ENCODE measurements at regions not wholly inside any gene's neighbourhood (a gene's known extent, or its start where the extent isn't known, plus 50 kb on each side); places are given as distances from the start of the nearest gene placed in this dataset.
A peak's percentile ranks its signal among the peaks of the same experiment; 100 is the strongest.

GRCh38 chr4:110860125-110860524, 237.2 kb upstream of the PITX2 start:
- no peak for TF ChIP-seq CTCF (conservative IDR thresholded peaks at IDR 0.05; ENCODE audit: low read depth, low read length)
- no peak for DNase-seq (ENCODE audit: low read depth)
- H3K4me3 ChIP-seq (ENCODE audit: low read depth, low read length), result no peak overlapping the region

- TF ChIP-seq CTCF (conservative IDR thresholded peaks at IDR 0.05; ENCODE audit: low read depth, low read length), result no peak
- DNase-seq (ENCODE audit: low read depth), result no peak
- H3K4me3 ChIP-seq (ENCODE audit: low read depth, low read length), result no peak overlapping the region
Measured at GRCh38 chr4:110860901-110861300, 238.0 kb upstream of the PITX2 start.

- H3K4me3 ChIP-seq (ENCODE audit: low read depth, low read length), result no peak overlapping the region
- TF ChIP-seq CTCF (conservative IDR thresholded peaks at IDR 0.05; ENCODE audit: low read depth, low read length), result no peak
- peak; percentile 73 for DNase-seq (ENCODE audit: low read depth)
Measured at GRCh38 chr4:110865611-110866259, 242.9 kb upstream of the PITX2 start.

GRCh38 chr4:110867251-110867960, 244.5 kb upstream of the PITX2 start:
- TF ChIP-seq CTCF (conservative IDR thresholded peaks at IDR 0.05; ENCODE audit: low read depth, low read length), result no peak
- no peak overlapping the region for H3K4me3 ChIP-seq (ENCODE audit: low read depth, low read length)
- DNase-seq (ENCODE audit: low read depth), result no peak

DNA sequence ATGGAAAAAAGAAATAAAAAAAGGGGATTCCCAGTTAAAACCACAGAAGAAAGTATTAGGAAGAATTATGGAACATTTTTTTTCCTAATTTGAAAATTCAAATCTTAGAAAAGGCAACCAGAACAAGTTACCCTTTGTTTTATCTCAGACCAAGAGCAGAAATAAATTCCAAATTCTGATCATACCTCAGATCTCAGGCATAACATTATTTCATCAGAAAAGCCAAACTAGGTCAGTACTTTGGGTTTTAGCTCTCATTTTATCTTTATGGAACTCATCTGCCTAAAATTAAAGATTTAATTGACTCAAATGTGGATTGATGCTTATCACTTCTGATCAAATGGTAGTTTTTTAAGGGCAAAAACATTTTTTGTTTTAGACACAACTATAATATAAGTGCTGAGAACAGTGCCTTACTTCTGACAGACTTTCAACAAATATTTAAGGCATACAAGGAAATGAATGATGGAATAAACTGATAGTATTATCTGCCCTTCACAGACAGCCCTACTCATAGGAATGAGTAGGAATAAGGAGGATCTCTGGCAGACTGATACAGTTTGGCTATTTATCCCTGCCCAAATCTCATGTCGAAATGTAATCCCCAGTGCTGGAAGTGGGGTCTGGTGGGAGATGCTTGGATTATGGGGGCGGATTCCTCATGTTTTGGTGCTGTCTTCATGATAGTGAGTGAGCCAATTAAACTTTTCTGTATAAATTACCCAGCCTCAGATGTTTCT, 245.3 kb upstream of the PITX2 start:
- no peak for DNase-seq (ENCODE audit: low read depth)
- H3K4me3 ChIP-seq (ENCODE audit: low read depth, low read length), result no peak overlapping the region
- TF ChIP-seq CTCF (conservative IDR thresholded peaks at IDR 0.05; ENCODE audit: low read depth, low read length), result no peak

- no peak for DNase-seq (ENCODE audit: low read depth)
- no peak overlapping the region for H3K4me3 ChIP-seq (ENCODE audit: low read depth, low read length)
- TF ChIP-seq CTCF (conservative IDR thresholded peaks at IDR 0.05; ENCODE audit: low read depth, low read length), result no peak
Measured at GRCh38 chr4:110869114-110869513, 246.2 kb upstream of the PITX2 start.
